A549 (cell line): ENCODE measurements at regions not wholly inside any gene's neighbourhood (a gene's known extent, or its start where the extent isn't known, plus 50 kb on each side); places are given as distances from the start of the nearest gene placed in this dataset.
A peak's percentile ranks its signal among the peaks of the same experiment; 100 is the strongest.

Experiments used
- ATAC-seq, 2 experiments: fragments of 200-7000 bp in 1 of 2; fragments of >200 bp in 1 of 2; cut with Nextera tagmentation in 1 of 2; cut with Tn5 transposase in 1 of 2; 3 replicates each; pipeline versions ENCODE4 v1.8.0 to v1.9.1; 2018 to 2020; ENCODE audit warnings: mild to moderate bottlenecking in 1 of 2, moderate library complexity in 1 of 2
- CTCF ChIA-PET: fragments of 300-600 bp; sonication (Branson Sonifier 250); formaldehyde crosslinking; extraction: SDS; loops from one replicate; lab custom pipeline; 2021; ENCODE audit warnings: antibody characterized with exemption, inconsistent platforms; lab: Yijun Ruan, JAX
- POLR2A ChIA-PET: fragments of 350-600 bp; formaldehyde crosslinking; extraction: SDS; loops from one replicate; lab custom pipeline; 2021; ENCODE audit warnings: antibody characterized with exemption, inconsistent platforms; lab: Yijun Ruan, JAX
- DNase-seq, 2 experiments: peaks; one replicate each; pipeline versions ENCODE4 v3.0.0 to v3.0.0-alpha.2; 2011 to 2016; ENCODE audit warnings: low read depth in 1 of 2, low spot score in 1 of 2
- FAIRE-seq: peaks from 2 replicates; lab custom pipeline; 2011; peaks lifted over from hg19 to GRCh38; lab: Jason Lieb, UNC
- H3K27ac ChIP-seq, 2 experiments: fragments of >200 bp; sonication (Bioruptor Twin); formaldehyde crosslinking; 3 replicates each; pipeline ENCODE4 v1.5.1; 2016 to 2017
- H3K4me1 ChIP-seq: fragments of >200 bp; sonication (Bioruptor Twin); formaldehyde crosslinking; 3 replicates; pipeline ENCODE4 v1.6.1; 2016
- H3K4me2 ChIP-seq: fragments of >200 bp; sonication (Bioruptor Twin); formaldehyde crosslinking; 3 replicates; pipeline ENCODE4 v1.6.1; 2016
- H3K4me3 ChIP-seq: fragments of >200 bp; sonication (Bioruptor Twin); formaldehyde crosslinking; 3 replicates; pipeline ENCODE4 v1.5.1; 2016
- H3K9me3 ChIP-seq: fragments of >200 bp; sonication (Bioruptor Twin); formaldehyde crosslinking; 3 replicates; pipeline ENCODE4 v1.6.1; 2016
- CEBPB ChIP-seq, 2 experiments: fragments of >200 bp in 1 of 2; sonication (Bioruptor Twin) in 1 of 2; formaldehyde crosslinking in 1 of 2; IDR thresholded peaks; 2 replicates each; pipeline ENCODE4 v1.6.1; 2012 to 2016
- CHD4 ChIP-seq: fragments of 200-600 bp; sonication (generic); IDR thresholded peaks from 2 replicates; pipeline ENCODE4 v1.6.1; 2016; ENCODE audit warnings: antibody characterized with exemption, mild to moderate bottlenecking, borderline replicate concordance
- EHMT2 ChIP-seq: fragments of 200-600 bp; sonication (generic); IDR thresholded peaks from 2 replicates; pipeline ENCODE4 v1.6.1; 2016; ENCODE audit warnings: antibody characterized with exemption, low read depth, mild to moderate bottlenecking, moderate library complexity
- FOSL2 ChIP-seq, 2 experiments: fragments of 450-650 bp in 1 of 2; fragments of >200 bp in 1 of 2; sonication (Bioruptor Twin) in 1 of 2; formaldehyde crosslinking; IDR thresholded peaks; 2 replicates each; pipeline versions ENCODE4 v1.5.0 to v1.6.1; 2016 to 2020; ENCODE audit warnings: mild to moderate bottlenecking in 1 of 2, moderate library complexity in 1 of 2
- FOXS1 ChIP-seq: fragments of 250-450 bp; sonication (Bioruptor Pico); IDR thresholded peaks from 2 replicates; pipeline ENCODE4 v1.5.0; 2020; ENCODE audit warnings: mild to moderate bottlenecking, moderate library complexity
- HEYL ChIP-seq: fragments of 250-450 bp; sonication (Bioruptor Pico); IDR thresholded peaks from 2 replicates; pipeline ENCODE4 v1.8.0; 2021; ENCODE audit warnings: mild to moderate bottlenecking, moderate library complexity
- HOXA7 ChIP-seq: fragments of 250-450 bp; sonication (Bioruptor Pico); IDR thresholded peaks from 2 replicates; pipeline ENCODE4 v1.5.0; 2020; ENCODE audit warnings: mild to moderate bottlenecking, moderate library complexity
- KDM5A ChIP-seq: fragments of 200-600 bp; sonication (generic); IDR thresholded peaks from 2 replicates; pipeline ENCODE4 v1.6.1; 2016; ENCODE audit warnings: antibody characterized with exemption, mild to moderate bottlenecking
- MAFK ChIP-seq: fragments of 450-650 bp; IDR thresholded peaks from 2 replicates; pipeline ENCODE4 v1.6.1; 2014; ENCODE audit not compliant: partially characterized antibody
- MYC ChIP-seq: IDR thresholded peaks from 2 replicates; pipeline ENCODE4 v1.6.1; 2012; ENCODE audit warnings: mild to moderate bottlenecking, inconsistent platforms, low read length, improper control_type of control experiment, borderline replicate concordance
- NPAS2 ChIP-seq: fragments of 250-450 bp; sonication (Bioruptor Pico); IDR thresholded peaks from 2 replicates; pipeline ENCODE4 v1.8.0; 2022; ENCODE audit warnings: mild to moderate bottlenecking, moderate library complexity, borderline replicate concordance
- NR3C1 ChIP-seq: fragments of >200 bp; sonication (Bioruptor Twin); formaldehyde crosslinking; IDR thresholded peaks from 3 replicates; pipeline ENCODE4 v1.6.1; 2017
- RARB ChIP-seq: fragments of 250-450 bp; sonication (Bioruptor Pico); IDR thresholded peaks from 2 replicates; pipeline ENCODE4 v1.8.0; 2021; ENCODE audit warnings: mild to moderate bottlenecking, moderate library complexity
- REST ChIP-seq: fragments of 200-600 bp; sonication (generic); IDR thresholded peaks from 2 replicates; pipeline ENCODE4 v1.6.1; 2016; ENCODE audit warnings: antibody characterized with exemption, mild to moderate bottlenecking, moderate library complexity
- RNF2 ChIP-seq: fragments of 200-600 bp; sonication (generic); IDR thresholded peaks from 2 replicates; pipeline ENCODE4 v1.6.1; 2016; ENCODE audit warnings: low read depth, mild to moderate bottlenecking, antibody characterized with exemption, moderate library complexity, borderline replicate concordance
- SMC3 ChIP-seq: fragments of >200 bp; sonication (Bioruptor Twin); formaldehyde crosslinking; IDR thresholded peaks from 3 replicates; pipeline ENCODE4 v1.6.1; 2018; ENCODE audit warnings: inconsistent platforms
- USF2 ChIP-seq: fragments of 450-650 bp; IDR thresholded peaks from 2 replicates; pipeline ENCODE4 v1.6.1; 2014; ENCODE audit warnings: antibody characterized with exemption
- WGBS: methylation state at CpG from one replicate; pipeline ENCODE4 v1.1.6; 2017; ENCODE audit errors: missing lambda C conversion rate; 5-methylcytosine and 5-hydroxymethylcytosine counted together
- TF ChIP-seq, protein P1 (sequence below): fragments of 250-450 bp; sonication (Bioruptor Pico); IDR thresholded peaks from 2 replicates; pipeline ENCODE4 v1.5.0; 2020; ENCODE audit warnings: low read depth, mild to moderate bottlenecking, moderate library complexity

GRCh38 chr1:222065234-222065633 is 323.3 kb upstream of the DUSP10 start:
- ATAC-seq (no peak), DNase-seq (no peak), FAIRE-seq (no peak)
- Histone ChIP-seq H3K27ac (no peak overlapping the region), H3K4me2 (no peak overlapping the region), H3K4me3 (no peak overlapping the region), H3K9me3 (peaks cover 9% of the 10 kb centered on the region; the same call in 1 of the 3 replicates)
- CTCF ChIA-PET: no interaction called here
- WGBS: 63% methylated on average over 3 of the region's 3 CpGs
- TF ChIP-seq MAFK (no peak), RARB (CRISPR knock-in tag) (no peak), CEBPB (IDR thresholded peaks at IDR 0.05) (no peak), USF2 (no peak), KDM5A (no peak), REST (no peak), HEYL (no peak), SMC3 (no peak), NPAS2 (CRISPR knock-in tag) (no peak), FOXS1 (CRISPR knock-in tag) (no peak), HOXA7 (CRISPR knock-in tag) (no peak), RNF2 (no peak), NR3C1 (no peak), EHMT2 (no peak), MYC (no peak)
- TF ChIP-seq, protein P1, sequence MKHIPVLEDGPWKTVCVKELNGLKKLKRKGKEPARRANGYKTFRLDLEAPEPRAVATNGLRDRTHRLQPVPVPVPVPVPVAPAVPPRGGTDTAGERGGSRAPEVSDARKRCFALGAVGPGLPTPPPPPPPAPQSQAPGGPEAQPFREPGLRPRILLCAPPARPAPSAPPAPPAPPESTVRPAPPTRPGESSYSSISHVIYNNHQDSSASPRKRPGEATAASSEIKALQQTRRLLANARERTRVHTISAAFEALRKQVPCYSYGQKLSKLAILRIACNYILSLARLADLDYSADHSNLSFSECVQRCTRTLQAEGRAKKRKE (CRISPR knock-in tag): no peak
- TF ChIP-seq, all 56 proteins: peak for 0
- POLR2A ChIA-PET: no interaction called here
- no peaks in the 10 kb centered on the region for H3K4me1 ChIP-seq

- ChIA-PET CTCF (no interaction called here), POLR2A (no interaction called here)
- Histone ChIP-seq H3K4me3 (no peak overlapping the region), H3K9me3 (peaks cover 9% of the 10 kb centered on the region; the same call in 1 of the 3 replicates), H3K4me1 (no peaks in the 10 kb centered on the region), H3K27ac (no peak overlapping the region), H3K4me2 (no peak overlapping the region)
- 44% methylated on average over 3 of the region's 3 CpGs for WGBS
- TF ChIP-seq FOSL2 (IDR thresholded peaks at IDR 0.05): no peak
- peak; percentile 26; the same call in 1 of the 2 replicates for TF ChIP-seq FOSL2 (CRISPR knock-in tag; IDR thresholded peaks at IDR 0.05)
- TF ChIP-seq CHD4: no peak
- no peak for ATAC-seq
- FAIRE-seq: no peak
- peak in 1 of 2 experiments; percentile 30 for DNase-seq
Observed at GRCh38 chr1:222064388-222065211, 322.7 kb upstream of the DUSP10 start.
